T47D (cell line): ENCODE measurements at regions not wholly inside any gene's neighbourhood (a gene's known extent, or its start where the extent isn't known, plus 50 kb on each side); places are given as distances from the start of the nearest gene placed in this dataset.

Experiments used
- DNase-seq, 2 experiments: peaks; one replicate each; pipeline versions ENCODE4 v3.0.0 to v3.0.0-alpha.2; 2011 to 2012; ENCODE audit warnings: low read depth in 1 of 2, low spot score in 1 of 2
- JUND ChIP-seq: IDR thresholded peaks from 2 replicates; pipeline ENCODE4 v1.6.1; 2012; ENCODE audit warnings: low read depth
- in situ Hi-C: cut with HindIII; loops from 2 replicates; pipeline ENCODE4 v1.10.0; 2016; ENCODE audit warnings: low sequenced_read_pairs, low pct_unique_long_range_greater_than_20kb

- no peak for DNase-seq
- in situ Hi-C loops = no loop called here
- TF ChIP-seq JUND = no peak
Observed at GRCh38 chr10:71023704-71024283, 135.4 kb upstream of the PCBD1 start.

GRCh38 chr10:71024490-71024889 lies 136.1 kb upstream of the PCBD1 start:
- DNase-seq = no peak
- in situ Hi-C loops = no loop called here
- TF ChIP-seq JUND = no peak

- TF ChIP-seq JUND = no peak
- peak; percentile 17 to 20 for DNase-seq
- in situ Hi-C loops = no loop called here
Observed at GRCh38 chr10:71025535-71025934, 137.2 kb upstream of the PCBD1 start.

GRCh38 chr10:71028066-71028465 lies 139.7 kb upstream of the PCBD1 start:
- no peak for TF ChIP-seq JUND
- in situ Hi-C loops = no loop called here
- DNase-seq = no peak

- TF ChIP-seq JUND = no peak
- in situ Hi-C loops = no loop called here
- DNase-seq = no peak
Observed at GRCh38 chr10:71029411-71029892, 141.1 kb upstream of the PCBD1 start.

- in situ Hi-C loops = no loop called here
- TF ChIP-seq JUND = no peak
- DNase-seq = no peak
Observed at GRCh38 chr10:71029907-71030306, 141.5 kb upstream of the PCBD1 start.

GRCh38 chr10:71031026-71031425 lies 142.7 kb upstream of the PCBD1 start:
- DNase-seq = no peak
- no peak for TF ChIP-seq JUND
- in situ Hi-C loops = no loop called here

GRCh38 chr10:71031603-71032002 lies 143.2 kb upstream of the PCBD1 start:
- no peak for DNase-seq
- in situ Hi-C loops = no loop called here
- no peak for TF ChIP-seq JUND

GRCh38 chr10:71032887-71033286 lies 144.5 kb upstream of the PCBD1 start:
- in situ Hi-C loops = no loop called here
- no peak for DNase-seq
- no peak for TF ChIP-seq JUND

GRCh38 chr10:71033396-71033980 lies 145.1 kb upstream of the PCBD1 start:
- in situ Hi-C loops = no loop called here
- TF ChIP-seq JUND = no peak
- no peak for DNase-seq

GRCh38 chr10:71035511-71036296 lies 147.3 kb upstream of the PCBD1 start:
- no peak for TF ChIP-seq JUND
- no peak for DNase-seq
- in situ Hi-C loops = no loop called here

- no peak for DNase-seq
- TF ChIP-seq JUND = no peak
- in situ Hi-C loops = no loop called here
Observed at GRCh38 chr10:71036297-71036966, 148.1 kb upstream of the PCBD1 start.
